ENCODE measurements at regions not wholly inside any gene's neighbourhood (a gene's known extent, or its start where the extent isn't known, plus 50 kb on each side); places are given as distances from the start of the nearest gene placed in this dataset.

- no peak for DNase-seq
Observed at GRCh38 chr11:45597097-45597496, 68.3 kb downstream of the CHST1 start.

- DNase-seq: no peak
Observed at GRCh38 chr11:45596571-45596970, 68.9 kb downstream of the CHST1 start.

- no peak for DNase-seq
Observed at GRCh38 chr11:45593992-45594391, 71.4 kb downstream of the CHST1 start.

GRCh38 chr11:45592636-45593035 is 72.8 kb downstream of the CHST1 start:
- no peak for DNase-seq

DNA sequence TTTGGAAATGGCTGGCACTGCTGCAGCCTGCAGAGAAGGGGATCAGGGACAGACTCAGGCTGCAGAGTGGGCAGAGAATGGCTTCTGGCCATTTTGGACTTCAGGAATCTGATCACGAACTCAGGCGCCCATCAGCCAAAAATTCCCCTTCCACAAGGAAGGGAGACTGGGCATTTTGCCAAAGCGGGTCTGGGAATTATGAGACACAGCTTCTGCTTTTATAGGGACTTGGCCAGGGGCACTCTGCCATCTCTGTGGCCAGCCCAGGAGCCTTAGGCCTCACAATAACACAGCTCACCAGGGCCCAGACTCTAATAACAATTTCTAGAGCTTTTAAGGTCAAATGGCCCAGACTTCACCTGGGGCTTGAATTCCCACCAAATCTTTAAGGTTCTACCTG is 74.7 kb downstream of the CHST1 start:
- DNase-seq: no peak

GRCh38 chr11:45585205-45585604 is 80.2 kb downstream of the CHST1 start:
- DNase-seq: no peak

GRCh38 chr11:45583981-45584566 is 81.3 kb downstream of the CHST1 start:
- no peak for DNase-seq

- peak in 1 of 2 experiments; percentile 1 for DNase-seq
Observed at GRCh38 chr11:45580399-45580798, 85.0 kb downstream of the CHST1 start.

DNA sequence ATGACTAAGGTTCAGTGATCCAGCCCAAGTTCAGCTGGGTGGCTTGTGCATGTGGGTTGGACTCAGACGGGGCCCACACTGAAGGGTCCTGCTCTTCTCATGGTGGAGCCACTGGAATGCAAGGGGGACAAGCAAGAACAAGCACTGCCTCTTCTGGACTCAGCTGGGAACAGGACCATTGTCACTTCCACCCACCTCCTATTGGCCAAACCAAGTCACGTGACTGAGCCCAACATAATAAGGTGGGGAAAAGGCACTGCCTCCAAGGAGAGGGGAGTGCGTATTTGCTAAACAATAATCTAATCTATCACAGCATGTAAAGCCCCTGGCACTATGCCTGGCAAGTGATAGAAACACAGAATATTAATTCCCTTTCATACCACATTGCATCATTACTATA is 87.1 kb downstream of the CHST1 start:
- DNase-seq: no peak

- DNase-seq: no peak
Observed at GRCh38 chr11:45577752-45578151, 87.7 kb downstream of the CHST1 start.

GRCh38 chr11:45576461-45577215 is 88.8 kb downstream of the CHST1 start:
- DNase-seq: no peak

DNA sequence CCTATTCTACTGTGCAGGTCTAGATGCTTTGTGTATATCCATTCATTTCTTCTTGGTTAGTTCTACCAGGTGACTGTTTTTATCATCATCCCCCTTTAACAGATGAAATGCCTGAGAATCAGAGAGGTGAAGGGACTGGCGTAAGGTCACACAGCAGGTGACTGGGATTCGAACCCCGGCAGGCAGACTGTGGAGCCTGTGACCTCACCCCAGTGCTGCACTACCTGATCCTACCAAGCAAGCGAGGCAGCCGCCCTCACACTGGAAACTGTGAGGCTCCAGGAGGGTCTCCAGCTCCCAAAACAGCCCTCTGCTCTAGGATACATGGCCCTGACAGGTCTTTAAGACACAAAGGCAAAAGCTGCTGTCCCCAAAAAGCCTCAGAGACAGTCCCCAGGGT is 91.7 kb downstream of the CHST1 start:
- no peak for DNase-seq

- DNase-seq: no peak
Observed at GRCh38 chr11:45572354-45573123, 92.9 kb downstream of the CHST1 start.

DNA sequence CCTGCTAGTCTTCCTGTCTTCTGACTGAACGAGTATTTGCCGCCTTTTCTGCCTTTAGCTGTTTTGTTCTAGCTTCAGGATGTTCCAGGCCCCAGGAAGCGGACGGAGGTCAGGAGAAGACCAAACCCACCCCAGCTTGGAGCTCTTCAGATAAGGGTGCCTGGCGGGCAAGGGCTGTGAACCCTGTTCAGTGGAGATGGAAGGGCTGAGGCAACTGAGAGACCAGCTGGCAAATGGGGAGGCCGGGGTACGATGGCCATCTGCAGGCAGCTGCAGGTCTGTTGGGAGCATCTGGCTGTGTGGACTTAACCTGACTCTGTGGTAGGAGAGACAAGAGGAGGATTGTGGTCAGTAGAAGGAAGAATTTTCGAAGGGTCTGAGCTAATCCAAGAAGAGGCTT is 95.6 kb downstream of the CHST1 start:
- no peak for DNase-seq

DNA sequence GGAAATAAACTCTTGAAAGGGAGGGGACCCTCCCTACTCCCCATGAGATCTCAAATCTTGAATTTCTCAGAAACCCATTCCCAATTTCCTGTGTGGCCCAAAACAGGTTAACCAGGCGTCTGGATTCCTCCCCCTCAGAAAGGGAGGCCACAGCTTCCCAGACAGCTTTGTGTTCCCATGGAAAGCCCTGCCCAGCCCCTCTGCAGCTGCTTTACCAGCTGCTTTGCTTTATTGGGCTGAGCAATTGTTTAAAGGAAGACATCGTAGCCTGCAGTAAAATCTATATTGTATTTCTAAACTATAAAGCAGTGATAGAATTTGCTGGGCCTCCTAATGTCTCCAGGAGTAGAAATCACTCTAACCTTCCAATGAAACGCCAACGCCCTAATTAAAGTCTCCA is 97.4 kb downstream of the CHST1 start:
- DNase-seq: no peak

GRCh38 chr11:45565446-45565988 is 99.9 kb downstream of the CHST1 start:
- DNase-seq: no peak

- DNase-seq: no peak
Observed at GRCh38 chr11:45563810-45564209, 101.6 kb downstream of the CHST1 start.

GRCh38 chr11:45563171-45563570 is 102.3 kb downstream of the CHST1 start:
- no peak for DNase-seq

- no peak for DNase-seq
Observed at GRCh38 chr11:45560913-45561281, 104.5 kb downstream of the CHST1 start.

DNA sequence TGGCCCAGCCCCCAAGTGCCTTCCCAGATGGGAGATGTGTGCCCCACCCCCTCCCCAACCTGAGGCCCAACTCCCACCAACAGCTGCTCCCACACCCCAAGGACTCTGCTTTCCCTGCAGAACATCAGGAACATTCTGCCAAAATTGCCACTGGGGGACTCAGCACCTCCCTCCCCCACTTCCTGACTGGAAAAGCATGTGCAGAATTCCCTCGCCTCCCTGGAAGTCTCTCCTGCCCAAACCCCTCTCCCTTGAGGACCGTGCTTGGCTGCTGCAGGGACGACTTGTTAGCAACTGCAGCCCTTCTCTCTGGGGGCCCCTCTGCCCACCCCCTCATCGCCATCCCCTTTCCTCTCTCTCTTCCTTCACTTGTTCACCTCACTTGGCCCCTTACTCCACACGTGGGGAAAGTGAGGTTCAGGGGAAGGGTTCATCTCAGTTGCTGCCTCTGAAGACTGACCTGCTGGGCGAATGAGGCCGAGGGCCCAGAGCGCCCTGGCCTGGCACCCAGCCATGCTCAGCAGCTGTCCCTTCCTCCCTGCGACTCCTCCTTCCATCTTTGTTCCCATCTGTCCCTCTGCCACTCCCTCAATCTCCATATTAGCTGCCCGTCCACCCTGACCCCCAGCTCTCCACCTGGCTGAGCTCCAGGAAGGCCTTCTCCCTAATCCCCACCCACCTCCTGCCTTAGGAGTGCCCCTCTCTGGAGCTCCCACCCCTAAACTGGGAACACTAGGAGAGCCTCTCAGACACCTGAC is 105.1 kb downstream of the CHST1 start:
- no peak for DNase-seq

- DNase-seq: no peak
Observed at GRCh38 chr11:45556851-45557707, 108.3 kb downstream of the CHST1 start.

Measured in activated CD4-positive, alpha-beta T cell treated with anti-CD3 and anti-CD28 coated beads, Interleukin-2, amount 50 U/mL, for 48 hours (primary cell).